SK-N-MC (cell line): ENCODE measurements at regions not wholly inside any gene's neighbourhood (a gene's known extent, or its start where the extent isn't known, plus 50 kb on each side); places are given as distances from the start of the nearest gene placed in this dataset.

ENCODE experiments used
- DNase-seq: peaks from one replicate; pipeline ENCODE4 v3.0.0-alpha.2; 2011; ENCODE audit warnings: low read depth, low spot score
- H3K27ac ChIP-seq: fragments of 200-600 bp; sonication (generic); 2 replicates; pipeline ENCODE4 v1.5.1; 2016; ENCODE audit warnings: mixed run types
- H3K36me3 ChIP-seq: fragments of 200-600 bp; sonication (generic); 2 replicates; pipeline ENCODE4 v1.6.1; 2017; ENCODE audit warnings: antibody characterized with exemption, low read length, mixed read lengths; ENCODE audit not compliant: insufficient read depth
- H3K4me3 ChIP-seq: fragments of 200-600 bp; sonication (generic); 2 replicates; pipeline ENCODE4 v1.5.1; 2016
- H3K9ac ChIP-seq: fragments of 200-600 bp; sonication (generic); 2 replicates; pipeline ENCODE4 v1.8.0; 2017; ENCODE audit warnings: mixed run types, mixed read lengths; ENCODE audit not compliant: insufficient read length
- H3K9me3 ChIP-seq: fragments of 200-600 bp; sonication (generic); 2 replicates; pipeline ENCODE4 v1.6.1; 2017; ENCODE audit warnings: low read depth, mild to moderate bottlenecking, antibody characterized with exemption, low read length, moderate library complexity, mixed read lengths
- EZH2 ChIP-seq: fragments of 200-600 bp; sonication (generic); IDR thresholded peaks from one replicate; pipeline ENCODE4 v1.6.1; 2017; ENCODE audit warnings: antibody characterized with exemption
- FOXP2 ChIP-seq: optimal IDR thresholded peaks from 2 replicates; pipeline ENCODE3; 2011; ENCODE audit warnings: mild to moderate bottlenecking, moderate library complexity; ENCODE audit not compliant: insufficient read depth; ENCODE audit errors: extremely low read length, control extremely low read depth
- POLR2AphosphoS5 ChIP-seq: IDR thresholded peaks from 2 replicates; pipeline ENCODE4 v1.6.1; 2012; ENCODE audit warnings: mild to moderate bottlenecking, low read depth, low read length, borderline replicate concordance

- TF ChIP-seq POLR2AphosphoS5 (no peak), EZH2 (no peak), FOXP2 (no peak)
- DNase-seq, result no peak
- no peak overlapping the region for H3K9ac ChIP-seq
Measured at GRCh38 chr1:221841983-221842335, 100.1 kb upstream of the DUSP10 start.

DNA sequence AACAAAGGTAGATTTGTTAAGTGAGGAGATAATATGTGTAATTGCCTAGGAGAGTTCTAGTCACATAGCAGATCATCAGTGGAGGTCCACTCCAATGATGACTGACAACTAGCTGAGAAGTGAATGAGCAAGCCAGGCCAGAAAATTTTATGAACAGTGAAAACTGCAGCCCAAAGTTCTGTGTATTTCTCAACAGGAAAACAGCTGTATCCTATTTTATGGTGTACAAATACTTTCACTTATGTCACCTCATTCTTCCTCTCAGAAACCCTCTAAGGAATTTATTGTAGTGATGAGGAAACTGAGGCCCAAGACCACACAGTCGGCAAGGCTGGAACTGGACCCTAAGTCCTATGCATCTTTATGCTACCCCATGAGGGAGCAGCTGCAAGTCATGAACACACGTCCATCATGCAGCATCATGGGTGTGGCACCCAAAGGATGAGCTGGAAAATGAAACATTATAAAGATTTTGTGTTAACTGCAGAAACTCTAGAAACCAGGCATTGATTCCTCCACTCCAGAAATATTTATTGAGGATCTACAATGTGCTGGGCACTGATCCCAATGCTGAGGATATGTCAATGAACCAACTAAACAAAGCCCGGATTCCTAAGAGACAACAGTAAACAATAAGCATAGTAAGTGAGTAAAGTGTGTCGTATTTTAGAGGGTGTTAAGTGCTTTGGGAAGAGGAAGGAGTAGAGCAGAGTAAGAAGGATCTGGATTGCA lies 99.5 kb upstream of the DUSP10 start:
- no peak for TF ChIP-seq EZH2
- H3K9ac ChIP-seq, result no peak overlapping the region
- no peaks in the 10 kb centered on the region for H3K9me3 ChIP-seq
- H3K4me3 ChIP-seq, result no peak overlapping the region
- DNase-seq, result no peak
- no peaks in the 10 kb centered on the region for H3K36me3 ChIP-seq
- H3K27ac ChIP-seq, result no peak overlapping the region

More at GRCh38 chr1:221841983-221842335, 100.1 kb upstream of the DUSP10 start:
- H3K27ac ChIP-seq, result no peak overlapping the region
- H3K9me3 ChIP-seq, result no peaks in the 10 kb centered on the region
- no peak overlapping the region for H3K4me3 ChIP-seq
- H3K36me3 ChIP-seq, result no peaks in the 10 kb centered on the region

GRCh38 chr1:221840511-221841243 lies 98.8 kb upstream of the DUSP10 start:
- Histone ChIP-seq H3K9me3 (no peaks in the 10 kb centered on the region), H3K4me3 (no peak overlapping the region), H3K9ac (no peak overlapping the region), H3K36me3 (no peaks in the 10 kb centered on the region), H3K27ac (no peak overlapping the region)
- TF ChIP-seq POLR2AphosphoS5 (no peak), EZH2 (no peak), FOXP2 (no peak)
- DNase-seq, result no peak

GRCh38 chr1:221839782-221840395 lies 98.0 kb upstream of the DUSP10 start:
- Histone ChIP-seq H3K4me3 (no peak overlapping the region), H3K9me3 (no peaks in the 10 kb centered on the region), H3K9ac (no peak overlapping the region), H3K36me3 (no peaks in the 10 kb centered on the region), H3K27ac (no peak overlapping the region)
- DNase-seq, result no peak
- TF ChIP-seq FOXP2 (no peak), EZH2 (no peak), POLR2AphosphoS5 (no peak)

- no peaks in the 10 kb centered on the region for H3K9me3 ChIP-seq
- no peaks in the 10 kb centered on the region for H3K36me3 ChIP-seq
- TF ChIP-seq POLR2AphosphoS5, result no peak
- no peak for TF ChIP-seq FOXP2
- TF ChIP-seq EZH2, result no peak
- H3K4me3 ChIP-seq, result no peak overlapping the region
- DNase-seq, result no peak
- H3K27ac ChIP-seq, result no peak overlapping the region
- H3K9ac ChIP-seq, result no peak overlapping the region
Measured at GRCh38 chr1:221839321-221839720, 97.4 kb upstream of the DUSP10 start.

GRCh38 chr1:221837896-221838295 lies 96.0 kb upstream of the DUSP10 start:
- no peak overlapping the region for H3K27ac ChIP-seq
- H3K9ac ChIP-seq, result no peak overlapping the region
- no peaks in the 10 kb centered on the region for H3K36me3 ChIP-seq
- H3K9me3 ChIP-seq, result no peaks in the 10 kb centered on the region
- H3K4me3 ChIP-seq, result no peak overlapping the region
- DNase-seq, result no peak
- TF ChIP-seq EZH2 (no peak), FOXP2 (no peak), POLR2AphosphoS5 (no peak)

- no peak overlapping the region for H3K27ac ChIP-seq
- TF ChIP-seq POLR2AphosphoS5 (no peak), FOXP2 (no peak), EZH2 (no peak)
- DNase-seq, result no peak
Measured at GRCh38 chr1:221834698-221835513, 93.0 kb upstream of the DUSP10 start.

DNA sequence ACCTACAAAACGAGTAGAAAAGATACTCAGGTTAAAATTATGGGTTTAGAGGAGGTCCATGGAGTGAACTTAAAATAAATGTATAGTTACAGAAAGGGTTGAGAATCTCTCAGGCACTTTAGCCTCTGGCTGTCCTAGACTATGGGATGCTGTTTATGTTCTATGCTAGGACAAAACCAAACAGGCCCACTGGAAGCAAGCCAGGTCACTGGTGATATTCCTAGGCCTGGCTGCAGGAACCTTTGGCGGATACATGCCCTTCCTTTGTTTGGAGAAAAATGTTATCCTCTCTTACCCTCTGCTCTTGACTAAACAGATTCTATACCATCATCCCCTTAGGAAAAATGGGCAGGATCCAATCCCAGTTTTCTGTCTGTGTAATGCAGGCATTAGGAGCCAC lies 90.7 kb upstream of the DUSP10 start:
- Histone ChIP-seq H3K27ac (no peak overlapping the region), H3K9me3 (no peaks in the 10 kb centered on the region), H3K4me3 (no peak overlapping the region), H3K9ac (no peak overlapping the region), H3K36me3 (no peaks in the 10 kb centered on the region)
- no peak for DNase-seq
- TF ChIP-seq EZH2 (no peak), FOXP2 (no peak), POLR2AphosphoS5 (no peak)

More at GRCh38 chr1:221834698-221835513, 93.0 kb upstream of the DUSP10 start:
- no peaks in the 10 kb centered on the region for H3K9me3 ChIP-seq
- no peak overlapping the region for H3K4me3 ChIP-seq
- H3K36me3 ChIP-seq, result no peaks in the 10 kb centered on the region
- H3K9ac ChIP-seq, result no peak overlapping the region
